Mesothelial cell of epicardium (in vitro differentiated cells): ENCODE measurements at regions not wholly inside any gene's neighbourhood (a gene's known extent, or its start where the extent isn't known, plus 50 kb on each side); places are given as distances from the start of the nearest gene placed in this dataset.

Source experiments
- DNase-seq, 2 experiments: peaks; one replicate each; pipeline ENCODE4 v3.0.0; 2021; ENCODE audit warnings: low spot score in 2 of 2; ENCODE audit not compliant: unreplicated experiment in 2 of 2
- H3K27ac Mint-ChIP-seq: 2 replicates; pipeline ENCODE4 v1.8.0; 2021; ENCODE audit warnings: mixed read lengths
- H3K27me3 Mint-ChIP-seq: 2 replicates; pipeline ENCODE4 v1.8.0; 2021; ENCODE audit warnings: low read depth, mixed read lengths
- H3K36me3 Mint-ChIP-seq: 2 replicates; pipeline ENCODE4 v1.8.0; 2021; ENCODE audit warnings: mixed read lengths
- H3K4me1 Mint-ChIP-seq: 2 replicates; pipeline ENCODE4 v1.8.0; 2021; ENCODE audit warnings: mixed read lengths
- H3K4me3 Mint-ChIP-seq: 2 replicates; pipeline ENCODE4 v1.8.0; 2021; ENCODE audit warnings: mild to moderate bottlenecking, moderate library complexity, mixed read lengths
- H3K9me3 Mint-ChIP-seq: 2 replicates; pipeline ENCODE4 v1.8.0; 2021; ENCODE audit warnings: mixed read lengths
- TF ChIP-seq, protein P1 (sequence below): fragments of 200-600 bp; sonication (generic); IDR thresholded peaks from one replicate; pipeline ENCODE4 v1.5.0; 2021; ENCODE audit warnings: antibody characterized with exemption; ENCODE audit not compliant: unreplicated experiment

DNA sequence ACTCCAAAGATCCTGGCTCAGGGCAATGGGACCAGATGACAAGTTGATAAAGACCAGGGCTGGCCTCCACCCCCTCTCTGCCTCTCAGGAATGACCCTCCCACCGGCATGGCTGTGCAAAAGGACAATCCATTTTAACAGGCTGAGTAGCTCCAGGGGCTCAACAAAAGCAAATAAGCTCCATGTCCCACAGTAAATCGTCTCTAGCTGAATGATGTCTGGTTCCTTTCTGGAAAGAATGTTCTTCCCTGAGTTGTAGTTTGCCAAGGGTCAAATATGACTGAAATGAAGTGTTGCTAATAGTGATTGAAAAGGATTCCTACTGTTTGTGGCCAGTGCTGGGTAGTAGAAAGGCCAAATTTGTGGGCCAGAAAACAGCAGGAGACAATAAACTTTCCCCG is 434.4 kb upstream of the ETAA1 start:
- no peak overlapping the region for H3K4me3 Mint-ChIP-seq
- TF ChIP-seq, protein P1, sequence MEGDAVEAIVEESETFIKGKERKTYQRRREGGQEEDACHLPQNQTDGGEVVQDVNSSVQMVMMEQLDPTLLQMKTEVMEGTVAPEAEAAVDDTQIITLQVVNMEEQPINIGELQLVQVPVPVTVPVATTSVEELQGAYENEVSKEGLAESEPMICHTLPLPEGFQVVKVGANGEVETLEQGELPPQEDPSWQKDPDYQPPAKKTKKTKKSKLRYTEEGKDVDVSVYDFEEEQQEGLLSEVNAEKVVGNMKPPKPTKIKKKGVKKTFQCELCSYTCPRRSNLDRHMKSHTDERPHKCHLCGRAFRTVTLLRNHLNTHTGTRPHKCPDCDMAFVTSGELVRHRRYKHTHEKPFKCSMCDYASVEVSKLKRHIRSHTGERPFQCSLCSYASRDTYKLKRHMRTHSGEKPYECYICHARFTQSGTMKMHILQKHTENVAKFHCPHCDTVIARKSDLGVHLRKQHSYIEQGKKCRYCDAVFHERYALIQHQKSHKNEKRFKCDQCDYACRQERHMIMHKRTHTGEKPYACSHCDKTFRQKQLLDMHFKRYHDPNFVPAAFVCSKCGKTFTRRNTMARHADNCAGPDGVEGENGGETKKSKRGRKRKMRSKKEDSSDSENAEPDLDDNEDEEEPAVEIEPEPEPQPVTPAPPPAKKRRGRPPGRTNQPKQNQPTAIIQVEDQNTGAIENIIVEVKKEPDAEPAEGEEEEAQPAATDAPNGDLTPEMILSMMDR = no peak

DNA sequence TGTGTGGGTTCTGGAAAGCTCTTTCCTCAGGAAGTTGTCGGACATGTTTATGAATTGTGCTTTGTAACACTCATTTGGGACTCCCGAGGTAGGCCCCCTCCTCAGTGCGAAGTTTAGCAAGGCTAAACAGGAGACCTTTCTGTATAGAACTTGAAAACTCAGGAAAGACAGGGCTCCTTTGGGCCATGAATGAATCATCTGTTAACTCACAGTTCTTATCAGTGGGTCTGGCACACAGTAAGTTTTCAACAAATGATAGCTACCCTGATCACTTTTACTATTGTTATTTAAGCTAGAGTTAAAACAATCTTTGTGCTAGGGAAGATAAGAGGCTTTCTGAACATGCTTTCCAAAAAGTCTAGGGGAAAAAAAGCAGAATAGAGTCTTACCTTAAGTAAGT is 430.5 kb upstream of the ETAA1 start:
- TF ChIP-seq, protein P1 = no peak
- peaks cover 14% of the 10 kb centered on the region for H3K9me3 Mint-ChIP-seq
- peaks cover 10% of the 10 kb centered on the region for H3K36me3 Mint-ChIP-seq
- no peak for DNase-seq
- peak overlapping the region; percentile 48 for H3K27ac Mint-ChIP-seq
- H3K27me3 Mint-ChIP-seq = no peaks in the 10 kb centered on the region
- peaks cover 39% of the 10 kb centered on the region for H3K4me1 Mint-ChIP-seq
- H3K4me3 Mint-ChIP-seq = no peak overlapping the region

More for the DNA sequence above, 434.4 kb upstream of the ETAA1 start:
- DNase-seq = no peak
- peaks cover under 1% of the 10 kb centered on the region for H3K9me3 Mint-ChIP-seq
- H3K36me3 Mint-ChIP-seq = no peaks in the 10 kb centered on the region
- peak overlapping the region; percentile 94 for H3K27ac Mint-ChIP-seq
- no peaks in the 10 kb centered on the region for H3K27me3 Mint-ChIP-seq
- H3K4me1 Mint-ChIP-seq = peaks cover 55% of the 10 kb centered on the region

DNA sequence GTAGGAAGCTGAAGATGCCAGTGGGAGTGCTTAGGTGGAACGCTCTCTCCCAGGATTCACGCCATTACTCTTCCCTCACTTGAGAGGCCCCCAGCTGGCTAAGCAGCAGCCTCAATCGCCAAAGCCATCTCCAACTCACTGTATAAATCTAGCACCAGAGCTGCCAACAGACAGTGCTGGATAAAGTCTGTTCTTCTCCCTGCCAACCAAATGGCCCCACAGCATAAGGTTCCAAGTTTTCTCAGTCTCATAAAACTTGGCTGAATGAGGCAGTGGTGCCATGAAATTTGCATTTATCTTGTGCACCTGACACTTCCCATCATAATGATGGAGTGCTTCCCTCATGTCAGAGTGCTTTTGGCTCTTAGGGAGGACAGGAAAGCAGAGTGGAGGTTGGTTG is 428.2 kb upstream of the ETAA1 start:
- Mint-ChIP-seq H3K36me3 (peaks cover 19% of the 10 kb centered on the region), H3K27me3 (no peaks in the 10 kb centered on the region), H3K9me3 (peaks cover 25% of the 10 kb centered on the region), H3K27ac (no peak overlapping the region), H3K4me3 (no peak overlapping the region), H3K4me1 (peaks cover 17% of the 10 kb centered on the region)
- no peak for DNase-seq
- TF ChIP-seq, protein P1 = no peak

DNA sequence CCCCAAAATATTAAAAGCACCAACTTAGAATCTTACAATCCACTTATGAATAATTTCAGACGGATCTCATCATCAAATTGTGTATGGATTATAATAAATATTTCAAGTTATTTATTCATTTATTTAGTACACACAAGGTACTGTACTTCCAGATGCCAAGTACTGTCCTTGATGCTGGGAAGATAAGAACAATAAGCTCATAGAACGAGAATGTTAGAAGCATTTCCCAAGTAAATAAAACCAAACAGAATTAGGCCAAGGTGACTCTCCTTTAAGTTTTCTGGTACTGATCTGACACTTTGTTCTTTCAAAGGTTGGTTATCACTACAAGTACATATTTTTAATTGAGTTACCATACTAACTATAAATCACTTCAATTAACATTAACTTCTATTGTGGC is 416.1 kb upstream of the ETAA1 start:
- TF ChIP-seq, protein P1 = no peak
- Mint-ChIP-seq H3K36me3 (no peaks in the 10 kb centered on the region), H3K27ac (no peak overlapping the region), H3K4me3 (no peak overlapping the region), H3K9me3 (peaks cover 8% of the 10 kb centered on the region), H3K4me1 (peaks cover 11% of the 10 kb centered on the region), H3K27me3 (no peaks in the 10 kb centered on the region)
- no peak for DNase-seq

DNA sequence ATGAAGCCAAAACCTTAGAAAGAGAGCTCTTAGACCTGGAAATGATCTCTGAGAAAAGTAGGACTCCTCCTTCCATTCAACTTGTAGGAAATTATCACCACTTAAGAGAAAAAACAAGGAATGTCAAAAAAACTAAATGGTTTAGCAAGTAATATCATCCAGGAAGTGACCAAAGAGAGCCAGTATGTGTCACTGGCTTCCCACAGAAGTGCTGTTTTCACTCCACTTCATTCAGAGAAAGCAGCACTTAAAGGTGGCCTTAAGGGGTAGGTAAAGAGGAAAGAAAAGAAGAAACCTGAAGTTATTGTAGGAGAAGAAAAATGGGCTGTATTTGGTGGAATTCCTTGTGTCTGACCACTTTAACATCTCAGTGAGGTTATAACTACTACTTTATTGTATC is 414.4 kb upstream of the ETAA1 start:
- TF ChIP-seq, protein P1 = no peak
- no peak for DNase-seq
- no peaks in the 10 kb centered on the region for H3K27me3 Mint-ChIP-seq
- H3K4me3 Mint-ChIP-seq = no peak overlapping the region
- peaks cover 7% of the 10 kb centered on the region for H3K9me3 Mint-ChIP-seq
- no peak overlapping the region for H3K27ac Mint-ChIP-seq
- no peaks in the 10 kb centered on the region for H3K36me3 Mint-ChIP-seq
- H3K4me1 Mint-ChIP-seq = peaks cover 22% of the 10 kb centered on the region

DNA sequence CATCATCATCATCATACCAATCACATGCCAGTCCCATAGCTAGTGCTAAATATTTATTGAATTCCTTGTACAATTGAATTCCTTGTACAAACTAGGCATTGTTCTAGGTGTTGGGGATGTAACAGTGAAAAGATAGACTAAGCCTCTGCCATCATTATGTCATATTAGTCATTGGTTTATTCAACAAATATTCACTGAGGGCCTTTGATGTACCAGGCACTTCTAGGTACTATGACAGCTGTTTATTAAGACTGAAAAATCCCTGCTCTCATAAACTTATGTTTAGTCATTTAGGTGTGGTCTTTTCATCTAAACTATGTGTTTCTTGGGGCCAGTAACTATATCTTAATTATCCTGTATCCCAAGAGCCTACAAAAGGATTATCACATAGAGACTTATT is 412.3 kb upstream of the ETAA1 start:
- no peaks in the 10 kb centered on the region for H3K9me3 Mint-ChIP-seq

More for the DNA sequence above, 412.3 kb upstream of the ETAA1 start:
- no peaks in the 10 kb centered on the region for H3K36me3 Mint-ChIP-seq
- TF ChIP-seq, protein P1 = no peak
- H3K4me3 Mint-ChIP-seq = no peak overlapping the region
- DNase-seq = no peak
- H3K4me1 Mint-ChIP-seq = peaks cover 28% of the 10 kb centered on the region
- H3K27me3 Mint-ChIP-seq = no peaks in the 10 kb centered on the region
- no peak overlapping the region for H3K27ac Mint-ChIP-seq
